LoVo (cell line): ENCODE measurements at regions not wholly inside any gene's neighbourhood (a gene's known extent, or its start where the extent isn't known, plus 50 kb on each side); places are given as distances from the start of the nearest gene placed in this dataset.
"Not testable (repeated sequence)": the region's sequence is repeated elsewhere in the genome, so short reads cannot be mapped to it uniquely, and the experiment has no call there.

Experiments
- DNase-seq: peaks from one replicate; pipeline ENCODE4 v3.0.0-alpha.2; 2016; ENCODE audit warnings: low spot score

- no peak for DNase-seq
Observed at GRCh38 chr12:86572455-86572854, 316.3 kb upstream of the MGAT4C start.

GRCh38 chr12:86565038-86565437, 308.8 kb upstream of the MGAT4C start:
- DNase-seq: no peak

- not testable (repeated sequence) for DNase-seq
Observed at GRCh38 chr12:86555491-86555890, 299.3 kb upstream of the MGAT4C start.

GRCh38 chr12:86551146-86551571, 295.0 kb upstream of the MGAT4C start:
- no peak for DNase-seq

GRCh38 chr12:86550218-86551145, 294.3 kb upstream of the MGAT4C start:
- DNase-seq: no peak

- DNase-seq: no peak
Observed at GRCh38 chr12:86543716-86544115, 287.5 kb upstream of the MGAT4C start.

- no peak for DNase-seq
Observed at GRCh38 chr12:86530996-86531655, 274.9 kb upstream of the MGAT4C start.

- DNase-seq: no peak
Observed at GRCh38 chr12:86526060-86526595, 269.9 kb upstream of the MGAT4C start.

GRCh38 chr12:86523844-86524243, 267.7 kb upstream of the MGAT4C start:
- DNase-seq: no peak

GRCh38 chr12:86521870-86522269, 265.7 kb upstream of the MGAT4C start:
- no peak for DNase-seq

GRCh38 chr12:86513226-86513625, 257.0 kb upstream of the MGAT4C start:
- DNase-seq: no peak

GRCh38 chr12:86496595-86496994, 240.4 kb upstream of the MGAT4C start:
- no peak for DNase-seq

- no peak for DNase-seq
Observed at GRCh38 chr12:86484473-86484872, 228.3 kb upstream of the MGAT4C start.

- no peak for DNase-seq
Observed at GRCh38 chr12:86473231-86473630, 217.0 kb upstream of the MGAT4C start.

GRCh38 chr12:86456776-86457175, 200.6 kb upstream of the MGAT4C start:
- no peak for DNase-seq

- DNase-seq: no peak
Observed at GRCh38 chr12:86456241-86456640, 200.1 kb upstream of the MGAT4C start.

- no peak for DNase-seq
Observed at GRCh38 chr12:86445356-86445755, 189.2 kb upstream of the MGAT4C start.

- no peak for DNase-seq
Observed at GRCh38 chr12:86435053-86435452, 178.9 kb upstream of the MGAT4C start.

- no peak for DNase-seq
Observed at GRCh38 chr12:86429824-86430223, 173.6 kb upstream of the MGAT4C start.

- DNase-seq: no peak
Observed at GRCh38 chr12:86421333-86421732, 165.1 kb upstream of the MGAT4C start.

- DNase-seq: no peak
Observed at GRCh38 chr12:86414201-86414600, 158.0 kb upstream of the MGAT4C start.

- no peak for DNase-seq
Observed at GRCh38 chr12:86411710-86412109, 155.5 kb upstream of the MGAT4C start.

GRCh38 chr12:86407620-86408208, 151.5 kb upstream of the MGAT4C start:
- DNase-seq: no peak
